HEK293 (cell line): ENCODE measurements at regions not wholly inside any gene's neighbourhood (a gene's known extent, or its start where the extent isn't known, plus 50 kb on each side); places are given as distances from the start of the nearest gene placed in this dataset.

Experiments
- ZNF366 ChIP-seq: fragments of 450-650 bp; formaldehyde crosslinking; conservative IDR thresholded peaks from 2 replicates; pipeline ENCODE4 v1.5.1; 2016; ENCODE audit warnings: missing biosample characterization, missing genetic modification characterization
- ZNF510 ChIP-seq: fragments of 450-650 bp; formaldehyde crosslinking; IDR thresholded peaks from 2 replicates; pipeline ENCODE4 v1.5.1; 2018; ENCODE audit warnings: mild to moderate bottlenecking, missing genetic modification characterization, missing biosample characterization; ENCODE audit not compliant: insufficient replicate concordance

- TF ChIP-seq ZNF510 (tag by site-specific recombination) (no peak), ZNF366 (tag by site-specific recombination) (no peak)
Measured at GRCh38 chr2:41167014-41167413, 715.1 kb upstream of the SLC8A1 start.
